ENCODE measurements at regions not wholly inside any gene's neighbourhood (a gene's known extent, or its start where the extent isn't known, plus 50 kb on each side); places are given as distances from the start of the nearest gene placed in this dataset.

GRCh38 chr6:71649915-71650314, 236.4 kb upstream of the RIMS1 start:
- no peaks in the 10 kb centered on the region for H3K79me2 ChIP-seq (ENCODE audit: insufficient read depth, low read length)
- Mint-ChIP-seq H3K27ac (no peak overlapping the region), H3K9me3 (peaks cover 0 to 3% (median 0%) of the 10 kb centered on the region in 7 donors), H3K36me3 (no peaks in the 10 kb centered on the region), H3K4me3 (no peak overlapping the region), H3K27me3 (ENCODE audit: low read depth in 3 of 3) (no peaks in the 10 kb centered on the region), H3K4me1 (no peaks in the 10 kb centered on the region)
- no peaks in the 10 kb centered on the region for H3K9me3 ChIP-seq (replicated peaks in 1 of 2; ENCODE audit: control insufficient read depth in 1 of 2, insufficient read depth in 1 of 2, low read length in 2 of 2)
- no peak for TF ChIP-seq CTCF (IDR thresholded peaks at IDR 0.05)
- no peak for DNase-seq
- no peak overlapping the region for H2AFZ ChIP-seq (ENCODE audit: insufficient read depth, low read depth, low read length, poor library complexity, severe bottlenecking)
- no peaks in the 10 kb centered on the region for H3K36me3 ChIP-seq (replicated peaks in 1 of 2; ENCODE audit: control insufficient read depth in 1 of 2, insufficient read depth in 2 of 2, low read length in 2 of 2)
- no peaks in the 10 kb centered on the region for H3K27me3 ChIP-seq (ENCODE audit: control insufficient read depth in 2 of 2, insufficient read depth in 2 of 2, low read length in 2 of 2)
- H3K4me1 ChIP-seq (ENCODE audit: control insufficient read depth in 1 of 2, insufficient read depth in 2 of 2, low read length in 2 of 2) = no peaks in the 10 kb centered on the region
- H3K9ac ChIP-seq (ENCODE audit: insufficient read depth, low read length, poor library complexity, severe bottlenecking) = no peak overlapping the region
- intact Hi-C loops (cut with micrococcal nuclease) = no loop called here
- no peaks in the 10 kb centered on the region for H4K20me1 ChIP-seq (ENCODE audit: insufficient read depth, low read length)
- H3K4me3 ChIP-seq (replicated peaks in 1 of 3; ENCODE audit: low read depth in 2 of 3, low read length in 3 of 3) = no peak overlapping the region
- no peak overlapping the region for H3K4me2 ChIP-seq (replicated peaks; ENCODE audit: extremely low read depth, low read length, poor library complexity, severe bottlenecking)
- H3K27ac ChIP-seq (ENCODE audit: low read depth in 1 of 2, low read length in 2 of 2) = no peak overlapping the region
- 60% methylated on average over 1 of the region's 2 CpGs for WGBS (ENCODE audit: insufficient coverage)

GRCh38 chr6:71651636-71652035, 234.7 kb upstream of the RIMS1 start:
- Mint-ChIP-seq H3K4me3 (no peak overlapping the region), H3K4me1 (no peaks in the 10 kb centered on the region), H3K36me3 (no peaks in the 10 kb centered on the region), H3K27ac (no peak overlapping the region), H3K27me3 (ENCODE audit: low read depth in 3 of 3) (no peaks in the 10 kb centered on the region), H3K9me3 (peaks cover 0 to 3% (median 0%) of the 10 kb centered on the region in 7 donors)
- Histone ChIP-seq H3K36me3 (replicated peaks in 1 of 2; ENCODE audit: control insufficient read depth in 1 of 2, insufficient read depth in 2 of 2, low read length in 2 of 2) (no peaks in the 10 kb centered on the region), H2AFZ (ENCODE audit: insufficient read depth, low read depth, low read length, poor library complexity, severe bottlenecking) (no peak overlapping the region), H3K27me3 (ENCODE audit: control insufficient read depth in 2 of 2, insufficient read depth in 2 of 2, low read length in 2 of 2) (no peaks in the 10 kb centered on the region), H3K79me2 (ENCODE audit: insufficient read depth, low read length) (no peaks in the 10 kb centered on the region), H4K20me1 (ENCODE audit: insufficient read depth, low read length) (no peaks in the 10 kb centered on the region), H3K4me3 (replicated peaks in 1 of 3; ENCODE audit: low read depth in 2 of 3, low read length in 3 of 3) (no peak overlapping the region), H3K4me2 (replicated peaks; ENCODE audit: extremely low read depth, low read length, poor library complexity, severe bottlenecking) (no peak overlapping the region), H3K4me1 (ENCODE audit: control insufficient read depth in 1 of 2, insufficient read depth in 2 of 2, low read length in 2 of 2) (no peaks in the 10 kb centered on the region), H3K27ac (ENCODE audit: low read depth in 1 of 2, low read length in 2 of 2) (no peak overlapping the region), H3K9ac (ENCODE audit: insufficient read depth, low read length, poor library complexity, severe bottlenecking) (no peak overlapping the region), H3K9me3 (replicated peaks in 1 of 2; ENCODE audit: control insufficient read depth in 1 of 2, insufficient read depth in 1 of 2, low read length in 2 of 2) (no peaks in the 10 kb centered on the region)
- TF ChIP-seq CTCF (IDR thresholded peaks at IDR 0.05) = no peak
- no peak for DNase-seq
- no CpG with 5 or more reads among the region's 2 CpGs for WGBS (ENCODE audit: insufficient coverage)
- intact Hi-C loops (cut with micrococcal nuclease) = no loop called here

All from CD14-positive monocyte (primary cell).